CD8-positive, alpha-beta memory T cell (primary cell): ENCODE measurements at regions not wholly inside any gene's neighbourhood (a gene's known extent, or its start where the extent isn't known, plus 50 kb on each side); places are given as distances from the start of the nearest gene placed in this dataset.

Experiments used
- CTCF ChIA-PET: fragments of 350-600 bp; sonication (Branson Sonifier 250); formaldehyde crosslinking; loops from one replicate; lab custom pipeline; 2021; ENCODE audit warnings: antibody characterized with exemption; lab: Charles Lee
- POLR2A ChIA-PET: fragments of 350-600 bp; sonication (Branson Sonifier 250); formaldehyde crosslinking; loops from one replicate; lab custom pipeline; 2021; ENCODE audit warnings: antibody characterized with exemption; lab: Charles Lee
- DNase-seq, 5 donors: peaks; one replicate each; pipeline versions ENCODE4 v3.0.0 to v3.0.0-alpha.2; 2020 to 2022; ENCODE audit warnings: mixed read lengths in 1 of 5
- H3K27ac ChIP-seq: one replicate; pipeline ENCODE4 v1.7.0; 2013; ENCODE audit warnings: low read depth, mild to moderate bottlenecking, low read length, moderate library complexity
- H3K27me3 ChIP-seq: 2 replicates; pipeline ENCODE4 v1.7.0; 2013; ENCODE audit warnings: low read length, mild to moderate bottlenecking; ENCODE audit not compliant: insufficient read depth, poor library complexity, severe bottlenecking
- H3K36me3 ChIP-seq: 2 replicates; pipeline ENCODE4 v1.7.0; 2013; ENCODE audit warnings: mild to moderate bottlenecking, low read length, moderate library complexity; ENCODE audit not compliant: insufficient read depth
- H3K4me1 ChIP-seq: 2 replicates; pipeline ENCODE4 v1.7.0; 2013; ENCODE audit warnings: mild to moderate bottlenecking, low read length, moderate library complexity; ENCODE audit not compliant: insufficient read depth
- H3K4me3 ChIP-seq: 2 replicates; pipeline ENCODE4 v1.7.0; 2013; ENCODE audit warnings: mild to moderate bottlenecking, low read length
- H3K9me3 ChIP-seq: 2 replicates; pipeline ENCODE4 v1.7.0; 2013; ENCODE audit warnings: mild to moderate bottlenecking, low read length
- H3K27ac Mint-ChIP-seq, 8 donors: one replicate each; pipeline ENCODE4 v1.8.0; 2020 to 2021; ENCODE audit warnings: mixed read lengths in 8 of 8, mild to moderate bottlenecking in 6 of 8, inconsistent platforms in 3 of 8, moderate library complexity in 3 of 8
- H3K27me3 Mint-ChIP-seq, 2 donors: one replicate each; pipeline ENCODE4 v1.8.0; 2020 to 2021; ENCODE audit warnings: mixed read lengths in 2 of 2, mild to moderate bottlenecking in 1 of 2, moderate library complexity in 1 of 2
- H3K36me3 Mint-ChIP-seq, 3 donors: one replicate each; pipeline ENCODE4 v1.8.0; 2020 to 2021; ENCODE audit warnings: mixed read lengths in 3 of 3, inconsistent platforms in 1 of 3, mild to moderate bottlenecking in 1 of 3
- H3K4me1 Mint-ChIP-seq, 3 donors: one replicate each; pipeline ENCODE4 v1.8.0; 2020 to 2021; ENCODE audit warnings: mixed read lengths in 3 of 3, inconsistent platforms in 1 of 3, mild to moderate bottlenecking in 1 of 3
- H3K4me3 Mint-ChIP-seq, 7 donors: one replicate each; pipeline ENCODE4 v1.8.0; 2020 to 2021; ENCODE audit warnings: mixed read lengths in 7 of 7, mild to moderate bottlenecking in 6 of 7, moderate library complexity in 4 of 7, inconsistent platforms in 2 of 7
- H3K9me3 Mint-ChIP-seq, 5 donors: one replicate each; pipeline ENCODE4 v1.8.0; 2020 to 2022; ENCODE audit warnings: mixed read lengths in 5 of 5, mild to moderate bottlenecking in 3 of 5, moderate library complexity in 2 of 5, inconsistent platforms in 1 of 5

DNA sequence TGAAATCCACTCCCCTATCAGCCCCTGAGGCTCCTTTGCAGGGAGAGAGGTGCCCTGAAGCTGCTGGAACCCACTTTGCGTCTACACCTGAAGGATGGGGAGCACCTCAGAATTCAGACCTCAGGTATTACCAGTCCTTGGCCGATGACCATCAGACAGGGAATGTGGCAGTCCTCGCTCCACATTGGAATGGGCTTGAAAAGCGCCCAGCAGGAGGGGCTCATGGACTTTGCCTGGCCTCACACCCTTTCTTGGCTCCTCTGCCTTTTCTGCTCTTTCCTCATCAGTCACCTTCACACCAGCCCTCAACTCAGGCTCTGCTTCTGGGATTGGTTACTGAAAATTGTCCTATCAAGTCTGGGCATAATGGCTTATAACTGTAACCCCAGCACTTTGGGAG is 83.9 kb downstream of the BARX1 start:
- no peaks in the 10 kb centered on the region for H3K4me1 ChIP-seq
- Mint-ChIP-seq H3K27me3 (peaks cover 25 to 42% of the 10 kb centered on the region in 2 donors), H3K36me3 (peaks cover 0 to 9% (median 0%) of the 10 kb centered on the region in 3 donors), H3K4me3 (no peak overlapping the region), H3K4me1 (no peaks in the 10 kb centered on the region), H3K27ac (peak overlapping the region in 1 of 8 donors; percentile 61), H3K9me3 (peaks cover 20 to 32% (median 31%) of the 10 kb centered on the region in 5 donors)
- H3K27me3 ChIP-seq, result no peaks in the 10 kb centered on the region
- ChIA-PET POLR2A (no interaction called here), CTCF (no interaction called here)
- peaks cover 13% of the 10 kb centered on the region for H3K9me3 ChIP-seq
- no peak overlapping the region for H3K4me3 ChIP-seq
- H3K27ac ChIP-seq, result no peak overlapping the region
- DNase-seq, result no peak
- no peaks in the 10 kb centered on the region for H3K36me3 ChIP-seq

DNA sequence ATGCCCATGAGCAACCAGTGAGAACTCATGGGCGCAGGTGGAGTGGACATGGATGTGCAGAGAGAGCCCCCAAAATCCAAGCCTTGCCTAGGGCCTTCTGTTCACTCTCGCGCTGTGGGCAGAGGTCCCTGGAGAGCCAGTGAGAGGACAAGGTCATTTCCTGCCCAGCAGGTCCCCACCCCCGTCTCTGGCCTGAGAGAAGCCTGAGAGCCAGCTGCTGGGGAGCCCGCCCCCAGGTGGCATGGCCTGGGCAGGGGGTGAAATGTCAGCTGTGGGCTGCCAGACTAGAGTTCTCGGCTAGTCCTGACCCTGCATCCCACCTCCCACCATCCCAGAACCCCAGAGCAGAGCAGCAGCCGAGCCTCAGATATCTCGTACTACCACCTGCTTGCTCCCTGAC is 85.3 kb downstream of the BARX1 start:
- no peaks in the 10 kb centered on the region for H3K4me1 ChIP-seq
- H3K27ac ChIP-seq, result no peak overlapping the region
- POLR2A ChIA-PET, result no interaction called here
- Mint-ChIP-seq H3K27ac (no peak overlapping the region), H3K9me3 (peaks cover 8 to 22% (median 22%) of the 10 kb centered on the region in 5 donors), H3K4me3 (no peak overlapping the region), H3K36me3 (peaks cover 0 to 3% (median 0%) of the 10 kb centered on the region in 3 donors), H3K27me3 (peaks cover 22 to 45% of the 10 kb centered on the region in 2 donors), H3K4me1 (no peaks in the 10 kb centered on the region)
- peaks cover 7% of the 10 kb centered on the region for H3K9me3 ChIP-seq
- CTCF ChIA-PET, result no interaction called here
- H3K27me3 ChIP-seq, result no peaks in the 10 kb centered on the region
- H3K36me3 ChIP-seq, result no peaks in the 10 kb centered on the region
- H3K4me3 ChIP-seq, result no peak overlapping the region
- DNase-seq, result no peak

DNA sequence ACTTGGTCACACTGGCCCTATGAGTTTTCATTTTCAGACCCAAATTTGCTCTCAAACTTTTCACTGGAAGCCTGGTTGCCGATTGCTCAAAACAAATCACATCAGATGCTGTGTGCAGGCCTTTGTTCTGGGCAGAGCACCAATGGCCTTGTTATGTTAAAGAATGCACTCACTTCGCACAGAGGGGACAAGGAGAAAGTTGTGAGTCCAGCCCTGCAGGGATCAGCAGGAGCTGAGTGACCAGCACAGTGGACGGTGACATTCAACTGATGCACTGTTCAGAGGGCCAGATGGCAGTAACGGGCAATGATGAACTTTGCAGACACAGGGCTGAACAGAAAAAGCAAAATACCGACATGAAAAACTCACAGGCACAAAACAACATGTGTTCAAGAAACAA is 86.1 kb downstream of the BARX1 start:
- ChIA-PET CTCF (no interaction called here), POLR2A (no interaction called here)
- H3K27ac Mint-ChIP-seq, result no peak overlapping the region
- H3K27ac ChIP-seq, result no peak overlapping the region
- H3K27me3 ChIP-seq, result no peaks in the 10 kb centered on the region
- no peak for DNase-seq
- no peaks in the 10 kb centered on the region for H3K36me3 ChIP-seq
- H3K27me3 Mint-ChIP-seq, result peaks cover 24 to 53% of the 10 kb centered on the region in 2 donors
- H3K9me3 ChIP-seq, result no peaks in the 10 kb centered on the region
- H3K4me3 Mint-ChIP-seq, result no peak overlapping the region
- H3K9me3 Mint-ChIP-seq, result peaks cover 5 to 17% (median 16%) of the 10 kb centered on the region in 5 donors
- H3K4me1 ChIP-seq, result no peaks in the 10 kb centered on the region
- H3K4me1 Mint-ChIP-seq, result no peaks in the 10 kb centered on the region
- no peaks in the 10 kb centered on the region for H3K36me3 Mint-ChIP-seq
- no peak overlapping the region for H3K4me3 ChIP-seq

DNA sequence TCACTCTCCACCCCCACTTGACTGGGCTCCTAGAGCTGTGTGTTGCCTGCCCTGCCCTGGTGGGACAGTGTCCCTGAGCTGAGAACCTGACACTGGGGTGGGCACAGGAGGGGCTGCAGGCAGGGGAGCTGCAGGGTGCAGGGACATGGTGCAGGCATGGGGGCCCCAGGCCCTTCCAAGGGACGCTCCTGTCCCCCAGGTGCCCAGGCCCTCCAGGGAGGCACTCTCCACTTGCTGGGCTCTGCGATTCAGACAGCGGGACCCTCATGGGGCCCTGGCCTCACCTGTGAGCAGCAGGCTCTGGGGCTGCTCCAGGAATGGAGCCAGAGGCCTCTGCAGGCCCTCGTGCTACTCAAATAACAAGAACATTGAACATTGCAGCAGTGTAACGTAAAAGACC is 89.4 kb downstream of the BARX1 start:
- Histone ChIP-seq H3K36me3 (no peaks in the 10 kb centered on the region), H3K9me3 (no peaks in the 10 kb centered on the region), H3K4me1 (no peaks in the 10 kb centered on the region), H3K4me3 (no peak overlapping the region), H3K27me3 (no peaks in the 10 kb centered on the region), H3K27ac (no peak overlapping the region)
- no peaks in the 10 kb centered on the region for H3K4me1 Mint-ChIP-seq
- peaks cover 34 to 52% of the 10 kb centered on the region in 2 donors for H3K27me3 Mint-ChIP-seq
- no peak for DNase-seq
- POLR2A ChIA-PET, result no interaction called here
- H3K27ac Mint-ChIP-seq, result no peak overlapping the region
- H3K9me3 Mint-ChIP-seq, result peaks cover 0 to 3% (median 0%) of the 10 kb centered on the region in 5 donors
- CTCF ChIA-PET, result no interaction called here
- H3K36me3 Mint-ChIP-seq, result no peaks in the 10 kb centered on the region
- no peak overlapping the region for H3K4me3 Mint-ChIP-seq

DNA sequence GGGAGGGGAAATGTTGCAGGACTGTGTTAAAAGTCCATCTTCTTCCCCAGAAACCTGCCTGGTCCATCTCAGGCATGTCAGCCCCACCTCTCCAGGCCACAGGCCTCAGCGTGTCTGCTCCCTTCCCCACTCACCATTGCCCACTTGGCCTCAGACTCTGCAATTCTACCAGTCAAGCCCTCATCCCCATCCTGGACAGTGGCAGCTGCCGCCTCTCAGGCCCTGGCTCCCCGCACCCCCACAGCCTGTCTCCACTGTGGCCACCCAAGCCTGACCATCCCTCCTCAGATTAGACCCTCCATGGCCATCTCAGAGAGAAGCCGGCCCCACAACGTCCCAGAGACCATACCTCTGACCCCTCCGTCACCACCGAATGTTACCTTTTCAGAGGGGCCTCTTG is 89.9 kb downstream of the BARX1 start:
- POLR2A ChIA-PET, result no interaction called here
- Histone ChIP-seq H3K9me3 (no peaks in the 10 kb centered on the region), H3K36me3 (no peaks in the 10 kb centered on the region), H3K4me1 (no peaks in the 10 kb centered on the region), H3K4me3 (no peak overlapping the region), H3K27ac (no peak overlapping the region), H3K27me3 (no peaks in the 10 kb centered on the region)
- no peaks in the 10 kb centered on the region for H3K4me1 Mint-ChIP-seq
- no peak overlapping the region for H3K4me3 Mint-ChIP-seq
- H3K36me3 Mint-ChIP-seq, result no peaks in the 10 kb centered on the region
- DNase-seq, result no peak
- no peak overlapping the region for H3K27ac Mint-ChIP-seq
- CTCF ChIA-PET, result no interaction called here
- peaks cover 34 to 54% of the 10 kb centered on the region in 2 donors for H3K27me3 Mint-ChIP-seq
- H3K9me3 Mint-ChIP-seq, result peaks cover 0 to 3% (median 0%) of the 10 kb centered on the region in 5 donors

DNA sequence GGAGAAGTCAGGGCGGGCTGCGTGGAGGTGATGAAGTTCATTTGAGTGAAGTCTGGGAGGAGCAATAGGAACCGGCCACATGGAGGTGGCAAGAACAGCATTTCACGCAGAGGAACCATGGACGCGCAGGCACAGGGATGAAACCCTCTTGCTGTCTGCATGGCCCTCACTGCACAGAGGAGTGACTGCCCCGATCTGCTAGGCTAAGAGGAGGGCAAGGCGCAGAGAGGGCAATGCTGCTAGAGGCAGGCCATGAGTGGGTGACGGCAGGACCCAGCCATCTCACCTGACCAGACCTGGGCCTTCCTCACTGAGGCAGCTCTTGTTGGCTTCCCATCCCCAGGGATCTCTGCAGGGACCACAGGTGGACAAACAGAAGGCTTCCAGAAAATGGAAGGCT is 90.3 kb downstream of the BARX1 start:
- POLR2A ChIA-PET, result no interaction called here
- H3K27me3 Mint-ChIP-seq, result peaks cover 38 to 56% of the 10 kb centered on the region in 2 donors
- no peak for DNase-seq
- peaks cover 0 to 3% (median 0%) of the 10 kb centered on the region in 5 donors for H3K9me3 Mint-ChIP-seq
- no peaks in the 10 kb centered on the region for H3K4me1 Mint-ChIP-seq
- Histone ChIP-seq H3K4me3 (no peak overlapping the region), H3K9me3 (no peaks in the 10 kb centered on the region), H3K27ac (no peak overlapping the region), H3K27me3 (no peaks in the 10 kb centered on the region), H3K4me1 (no peaks in the 10 kb centered on the region), H3K36me3 (no peaks in the 10 kb centered on the region)
- H3K27ac Mint-ChIP-seq, result no peak overlapping the region
- H3K4me3 Mint-ChIP-seq, result no peak overlapping the region
- no peaks in the 10 kb centered on the region for H3K36me3 Mint-ChIP-seq
- CTCF ChIA-PET, result no interaction called here

DNA sequence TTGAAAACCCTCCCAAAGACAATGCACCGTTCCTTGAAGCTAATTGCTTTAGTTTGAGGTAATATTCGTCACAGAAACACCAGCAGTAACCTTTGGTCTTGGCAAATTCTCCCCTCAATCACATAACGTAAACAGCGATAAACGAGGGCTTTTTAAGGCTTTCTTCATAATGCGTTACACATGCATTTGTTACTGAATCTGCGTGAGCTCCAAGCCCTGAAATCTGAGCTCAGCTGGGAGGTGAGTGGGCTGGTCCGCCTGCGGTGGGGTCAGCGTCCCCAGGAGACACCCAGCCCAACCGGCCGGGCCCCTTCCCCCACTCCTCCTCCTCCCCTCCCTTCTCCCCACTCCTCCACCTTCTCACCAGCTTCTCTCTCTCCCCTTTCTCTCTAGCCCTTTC is 91.1 kb downstream of the BARX1 start:
- H3K9me3 Mint-ChIP-seq, result peaks cover 0 to 1% (median 0%) of the 10 kb centered on the region in 5 donors
- no peak overlapping the region for H3K4me3 ChIP-seq
- H3K27ac Mint-ChIP-seq, result no peak overlapping the region
- H3K9me3 ChIP-seq, result no peaks in the 10 kb centered on the region
- no peak for DNase-seq
- H3K4me3 Mint-ChIP-seq, result no peak overlapping the region
- ChIA-PET POLR2A (no interaction called here), CTCF (no interaction called here)
- H3K36me3 Mint-ChIP-seq, result no peaks in the 10 kb centered on the region
- H3K36me3 ChIP-seq, result no peaks in the 10 kb centered on the region
- no peaks in the 10 kb centered on the region for H3K4me1 Mint-ChIP-seq
- peaks cover 44 to 57% of the 10 kb centered on the region in 2 donors for H3K27me3 Mint-ChIP-seq
- H3K27me3 ChIP-seq, result no peaks in the 10 kb centered on the region
- H3K27ac ChIP-seq, result no peak overlapping the region
- H3K4me1 ChIP-seq, result no peaks in the 10 kb centered on the region

DNA sequence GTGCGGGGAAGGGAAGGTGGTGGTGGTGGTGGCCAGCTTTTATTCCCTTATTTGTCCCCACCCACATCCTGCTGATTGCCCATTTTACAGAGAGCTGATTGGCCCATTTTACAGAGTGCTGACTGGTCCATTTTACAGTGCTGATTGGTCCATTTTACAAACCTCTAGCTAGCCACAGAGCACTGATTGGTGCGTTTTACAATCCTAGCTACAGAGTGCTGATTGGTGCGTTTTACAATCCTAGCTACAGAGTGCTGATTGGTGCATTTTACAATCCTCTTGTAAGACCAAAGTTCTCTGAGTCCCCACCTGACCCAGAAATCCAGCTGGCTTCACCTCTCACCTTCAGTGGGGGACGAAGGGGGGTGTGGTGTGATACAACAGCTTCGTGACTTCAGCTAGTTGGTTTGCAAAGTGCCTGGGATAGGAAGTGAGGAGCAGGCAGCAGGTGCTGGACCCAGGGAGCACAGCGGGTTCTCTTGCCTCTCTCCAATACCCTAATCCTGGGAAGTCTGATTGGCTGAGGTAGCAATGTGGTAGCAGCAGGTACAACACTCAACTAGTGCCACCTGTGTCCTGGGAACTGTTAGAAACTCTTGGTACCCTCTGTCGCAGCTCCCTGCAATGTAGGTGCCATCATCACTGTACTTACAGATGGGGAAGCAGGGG is 92.1 kb downstream of the BARX1 start:
- Histone ChIP-seq H3K36me3 (no peaks in the 10 kb centered on the region), H3K27ac (no peak overlapping the region), H3K9me3 (no peaks in the 10 kb centered on the region), H3K4me3 (no peak overlapping the region), H3K27me3 (no peaks in the 10 kb centered on the region), H3K4me1 (no peaks in the 10 kb centered on the region)
- DNase-seq, result no peak
- Mint-ChIP-seq H3K9me3 (peaks cover 0 to 1% (median 0%) of the 10 kb centered on the region in 5 donors), H3K4me1 (no peaks in the 10 kb centered on the region), H3K4me3 (no peak overlapping the region), H3K36me3 (no peaks in the 10 kb centered on the region), H3K27ac (no peak overlapping the region), H3K27me3 (peaks cover 41 to 58% of the 10 kb centered on the region in 2 donors)
- ChIA-PET POLR2A (no interaction called here), CTCF (no interaction called here)
